OCI-LY1 (cell line): ENCODE measurements at regions not wholly inside any gene's neighbourhood (a gene's known extent, or its start where the extent isn't known, plus 50 kb on each side); places are given as distances from the start of the nearest gene placed in this dataset.

Source experiments
- H2AFZ ChIP-seq: fragments of 200-600 bp; sonication (generic), shearing (Covaris generic); 2 replicates; pipeline ENCODE4 v1.6.0; 2014; ENCODE audit warnings: antibody characterized with exemption, mild to moderate bottlenecking, low read length
- H3F3A ChIP-seq: fragments of 200-600 bp; sonication (generic), shearing (Covaris generic); 2 replicates; pipeline ENCODE4 v1.6.0; 2014; ENCODE audit warnings: mild to moderate bottlenecking, antibody characterized with exemption, low read length, moderate library complexity; ENCODE audit not compliant: insufficient read depth
- H3K27ac ChIP-seq: fragments of 200-600 bp; sonication (generic); 2 replicates; pipeline ENCODE4 v1.5.1; 2014; ENCODE audit warnings: low read length, mixed run types, mild to moderate bottlenecking, low read depth; ENCODE audit not compliant: poor library complexity, severe bottlenecking
- H3K27me3 ChIP-seq: fragments of 200-600 bp; sonication (generic); 2 replicates; pipeline ENCODE4 v1.6.0; 2014; ENCODE audit warnings: antibody characterized with exemption, mild to moderate bottlenecking, low read length, moderate library complexity; ENCODE audit not compliant: insufficient read depth
- H3K36me3 ChIP-seq: fragments of 200-600 bp; sonication (generic); 2 replicates; pipeline ENCODE4 v1.6.1; 2014; ENCODE audit warnings: mild to moderate bottlenecking, antibody characterized with exemption, low read length, moderate library complexity, mixed read lengths; ENCODE audit not compliant: insufficient read depth
- H3K4me1 ChIP-seq: fragments of 200-600 bp; sonication (generic); 2 replicates; pipeline ENCODE4 v1.5.1; 2014; ENCODE audit warnings: mild to moderate bottlenecking, low read length, moderate library complexity; ENCODE audit not compliant: insufficient read depth, severe bottlenecking
- H3K4me2 ChIP-seq: fragments of 200-600 bp; sonication (generic), shearing (Covaris generic); 2 replicates; pipeline ENCODE4 v1.6.1; 2014; ENCODE audit warnings: low read length
- H3K4me3 ChIP-seq: fragments of 200-600 bp; sonication (generic); 2 replicates; pipeline ENCODE4 v1.5.1; 2014; ENCODE audit warnings: low read length, low read depth, mild to moderate bottlenecking, mixed read lengths; ENCODE audit not compliant: poor library complexity, severe bottlenecking
- H3K79me2 ChIP-seq: fragments of 200-600 bp; shearing (Covaris generic); 2 replicates; pipeline ENCODE4 v1.6.1; 2016; ENCODE audit warnings: mixed run types, low read length, mixed read lengths; ENCODE audit not compliant: insufficient read depth
- H3K9ac ChIP-seq: fragments of 200-600 bp; sonication (generic), shearing (Covaris generic); 2 replicates; pipeline ENCODE4 v1.6.1; 2014; ENCODE audit warnings: mild to moderate bottlenecking, low read length, mixed read lengths
- H3K9me2 ChIP-seq: fragments of 200-600 bp; sonication (generic), shearing (Covaris generic); 2 replicates; pipeline ENCODE4 v1.6.1; 2014; ENCODE audit warnings: low read depth, mild to moderate bottlenecking, low read length, mixed read lengths
- H3K9me3 ChIP-seq: fragments of 200-600 bp; shearing (Covaris generic); 2 replicates; pipeline ENCODE4 v1.6.1; 2014; ENCODE audit warnings: low read length, mixed read lengths
- H4K20me1 ChIP-seq: fragments of 200-600 bp; sonication (generic), shearing (Covaris generic); 2 replicates; pipeline ENCODE4 v1.6.0; 2016; ENCODE audit warnings: mild to moderate bottlenecking, low read length; ENCODE audit not compliant: insufficient read depth
- EZH2 ChIP-seq: fragments of 200-600 bp; sonication (generic), shearing (Covaris generic); IDR thresholded peaks from 2 replicates; pipeline ENCODE4 v1.8.0; 2017; ENCODE audit warnings: borderline replicate concordance, mixed run types, mild to moderate bottlenecking, antibody characterized with exemption, low read length, moderate library complexity, mixed read lengths
- TF ChIP-seq, protein P1 (sequence below): fragments of 200-600 bp; sonication (generic), shearing (Covaris generic); IDR thresholded peaks from 2 replicates; pipeline ENCODE4 v1.5.1; 2017; ENCODE audit warnings: mild to moderate bottlenecking, antibody characterized with exemption, low read length, moderate library complexity, mixed read lengths

DNA sequence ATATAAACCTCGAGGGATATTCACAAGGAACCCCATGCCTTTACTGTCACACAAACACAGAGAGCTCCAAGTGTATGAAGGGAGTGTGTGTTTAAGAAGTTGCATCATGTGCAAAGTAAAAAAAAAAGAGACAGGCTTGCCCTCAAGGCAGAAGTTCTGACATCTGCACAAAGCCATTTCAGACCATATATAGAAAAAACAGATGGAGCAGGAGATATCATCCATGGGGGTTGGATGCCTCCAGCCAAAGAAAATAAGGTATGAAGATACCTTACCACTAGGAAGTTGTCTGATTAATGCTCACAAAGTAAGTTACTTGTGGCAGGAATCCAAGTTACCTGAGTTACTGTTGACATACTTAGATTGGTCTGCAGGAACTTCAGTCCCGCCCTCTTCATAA is 476.2 kb downstream of the KDM5D start:
- no peak for TF ChIP-seq EZH2
- TF ChIP-seq, protein P1, sequence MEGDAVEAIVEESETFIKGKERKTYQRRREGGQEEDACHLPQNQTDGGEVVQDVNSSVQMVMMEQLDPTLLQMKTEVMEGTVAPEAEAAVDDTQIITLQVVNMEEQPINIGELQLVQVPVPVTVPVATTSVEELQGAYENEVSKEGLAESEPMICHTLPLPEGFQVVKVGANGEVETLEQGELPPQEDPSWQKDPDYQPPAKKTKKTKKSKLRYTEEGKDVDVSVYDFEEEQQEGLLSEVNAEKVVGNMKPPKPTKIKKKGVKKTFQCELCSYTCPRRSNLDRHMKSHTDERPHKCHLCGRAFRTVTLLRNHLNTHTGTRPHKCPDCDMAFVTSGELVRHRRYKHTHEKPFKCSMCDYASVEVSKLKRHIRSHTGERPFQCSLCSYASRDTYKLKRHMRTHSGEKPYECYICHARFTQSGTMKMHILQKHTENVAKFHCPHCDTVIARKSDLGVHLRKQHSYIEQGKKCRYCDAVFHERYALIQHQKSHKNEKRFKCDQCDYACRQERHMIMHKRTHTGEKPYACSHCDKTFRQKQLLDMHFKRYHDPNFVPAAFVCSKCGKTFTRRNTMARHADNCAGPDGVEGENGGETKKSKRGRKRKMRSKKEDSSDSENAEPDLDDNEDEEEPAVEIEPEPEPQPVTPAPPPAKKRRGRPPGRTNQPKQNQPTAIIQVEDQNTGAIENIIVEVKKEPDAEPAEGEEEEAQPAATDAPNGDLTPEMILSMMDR, result no peak
- Histone ChIP-seq H3K9me3 (no peaks in the 10 kb centered on the region), H3K36me3 (no peaks in the 10 kb centered on the region), H3K27me3 (no peaks in the 10 kb centered on the region), H3K4me1 (no peaks in the 10 kb centered on the region), H4K20me1 (no peaks in the 10 kb centered on the region), H2AFZ (no peak overlapping the region), H3K79me2 (no peaks in the 10 kb centered on the region), H3K27ac (no peak overlapping the region), H3K4me3 (no peak overlapping the region), H3K9ac (no peak overlapping the region), H3K4me2 (no peak overlapping the region), H3K9me2 (no peaks in the 10 kb centered on the region), H3F3A (no peaks in the 10 kb centered on the region)

- no peak overlapping the region for H3K4me2 ChIP-seq
- no peaks in the 10 kb centered on the region for H3K79me2 ChIP-seq
- no peak for TF ChIP-seq EZH2
- TF ChIP-seq, protein P1, result no peak
- no peak overlapping the region for H3K27ac ChIP-seq
- no peaks in the 10 kb centered on the region for H3F3A ChIP-seq
- no peaks in the 10 kb centered on the region for H3K27me3 ChIP-seq
- no peaks in the 10 kb centered on the region for H3K9me2 ChIP-seq
- H3K9me3 ChIP-seq, result no peaks in the 10 kb centered on the region
- H4K20me1 ChIP-seq, result no peaks in the 10 kb centered on the region
- H3K4me3 ChIP-seq, result no peak overlapping the region
- H3K4me1 ChIP-seq, result no peaks in the 10 kb centered on the region
- no peak overlapping the region for H3K9ac ChIP-seq
- no peak overlapping the region for H2AFZ ChIP-seq
- no peaks in the 10 kb centered on the region for H3K36me3 ChIP-seq
Measured at GRCh38 chrY:19265404-19265803, 479.1 kb downstream of the KDM5D start.

DNA sequence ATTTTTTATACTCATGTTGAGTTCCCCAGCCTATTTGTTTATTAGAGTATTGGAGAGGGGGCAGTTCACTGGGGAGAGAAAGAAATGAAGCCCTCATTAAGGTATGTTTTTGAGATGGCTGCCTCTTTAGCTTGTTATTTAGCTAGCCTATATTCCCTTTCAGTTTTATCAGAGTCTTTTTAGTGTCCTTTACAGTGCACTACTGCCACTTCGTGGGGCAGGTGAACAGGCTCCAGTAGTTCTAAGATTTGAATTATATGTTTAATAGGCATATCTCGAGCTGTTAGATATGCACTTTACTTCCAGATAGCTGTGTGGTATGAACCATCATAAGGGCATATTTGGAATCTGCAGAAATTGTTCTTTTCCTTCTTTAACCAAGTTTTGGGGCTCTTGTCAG is 482.2 kb downstream of the KDM5D start:
- TF ChIP-seq EZH2, result no peak
- TF ChIP-seq, protein P1, result no peak
- no peaks in the 10 kb centered on the region for H3F3A ChIP-seq

More for the DNA sequence above, 482.2 kb downstream of the KDM5D start:
- Histone ChIP-seq H2AFZ (no peak overlapping the region), H3K4me2 (no peak overlapping the region), H3K36me3 (no peaks in the 10 kb centered on the region), H3K27me3 (no peaks in the 10 kb centered on the region), H3K4me3 (no peak overlapping the region), H3K9me2 (no peaks in the 10 kb centered on the region), H4K20me1 (no peaks in the 10 kb centered on the region), H3K79me2 (no peaks in the 10 kb centered on the region), H3K27ac (no peak overlapping the region), H3K9ac (no peak overlapping the region), H3K9me3 (no peaks in the 10 kb centered on the region), H3K4me1 (no peaks in the 10 kb centered on the region)
